Inflammatory macrophage treated with lipopolysaccharide for 4 hours (primary cell): ENCODE measurements at regions not wholly inside any gene's neighbourhood (a gene's known extent, or its start where the extent isn't known, plus 50 kb on each side); places are given as distances from the start of the nearest gene placed in this dataset.

Source experiments
- DNase-seq: peaks from one replicate; pipeline ENCODE4 v3.0.0-alpha.2; 2020

- no peak for DNase-seq
Observed at GRCh38 chr13:40404967-40405716, 261.3 kb downstream of the FOXO1 start.

GRCh38 chr13:40406405-40407120 is 259.9 kb downstream of the FOXO1 start:
- DNase-seq: no peak

GRCh38 chr13:40407567-40407966 is 258.9 kb downstream of the FOXO1 start:
- no peak for DNase-seq

- DNase-seq: peak; percentile 27
Observed at GRCh38 chr13:40408602-40409001, 257.8 kb downstream of the FOXO1 start.

- no peak for DNase-seq
Observed at GRCh38 chr13:40409278-40409677, 257.2 kb downstream of the FOXO1 start.

GRCh38 chr13:40410315-40410714 is 256.1 kb downstream of the FOXO1 start:
- no peak for DNase-seq

- no peak for DNase-seq
Observed at GRCh38 chr13:40420160-40420740, 246.2 kb downstream of the FOXO1 start.

- DNase-seq: no peak
Observed at GRCh38 chr13:40422588-40423235, 243.7 kb downstream of the FOXO1 start.

GRCh38 chr13:40428354-40428753 is 238.1 kb downstream of the FOXO1 start:
- DNase-seq: peak; percentile 91

GRCh38 chr13:40429706-40430545 is 236.5 kb downstream of the FOXO1 start:
- peak; percentile 18 for DNase-seq

GRCh38 chr13:40432018-40432978 is 234.1 kb downstream of the FOXO1 start:
- DNase-seq: no peak

- no peak for DNase-seq
Observed at GRCh38 chr13:40433001-40433400, 233.4 kb downstream of the FOXO1 start.

GRCh38 chr13:40433577-40433976 is 232.9 kb downstream of the FOXO1 start:
- DNase-seq: no peak

- no peak for DNase-seq
Observed at GRCh38 chr13:40434516-40435397, 231.7 kb downstream of the FOXO1 start.

GRCh38 chr13:40438022-40438680 is 228.3 kb downstream of the FOXO1 start:
- DNase-seq: no peak

GRCh38 chr13:40438999-40439797 is 227.2 kb downstream of the FOXO1 start:
- DNase-seq: peak; percentile 28

GRCh38 chr13:40439928-40440327 is 226.5 kb downstream of the FOXO1 start:
- DNase-seq: no peak

- DNase-seq: no peak
Observed at GRCh38 chr13:40440990-40441820, 225.2 kb downstream of the FOXO1 start.
